ENCODE measurements at regions not wholly inside any gene's neighbourhood (a gene's known extent, or its start where the extent isn't known, plus 50 kb on each side); places are given as distances from the start of the nearest gene placed in this dataset.

DNA sequence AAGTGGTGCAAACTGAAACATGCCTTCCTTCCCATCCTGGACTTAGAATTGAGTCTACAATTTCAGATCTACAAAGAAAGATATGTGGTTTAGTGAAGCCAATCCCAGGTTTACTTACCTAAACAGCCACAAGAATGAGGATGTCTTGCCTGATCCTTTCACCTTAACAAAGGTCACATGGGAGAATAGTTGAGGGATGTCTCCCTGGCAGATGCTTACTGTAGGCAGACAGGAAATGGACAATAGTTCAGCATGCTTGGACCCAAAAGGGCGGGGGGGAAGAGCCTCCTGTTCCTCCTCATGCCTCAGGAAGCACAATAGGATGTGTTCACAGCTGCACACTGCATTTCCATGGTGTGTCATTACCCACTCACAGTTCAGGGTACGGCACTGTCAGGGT, 492.7 kb upstream of the USP24 start:
- no peaks in the 10 kb centered on the region for H3K36me3 ChIP-seq
- H3K4me3 ChIP-seq: no peak overlapping the region
- no peak for DNase-seq (ENCODE audit: low spot score)
- no peaks in the 10 kb centered on the region for H3K27me3 ChIP-seq (replicated peaks; ENCODE audit: insufficient read depth)
- no peaks in the 10 kb centered on the region for H3K4me1 ChIP-seq (replicated peaks)
- intact Hi-C loops (cut with DNase I): no loop called here
- TF ChIP-seq, protein P1, sequence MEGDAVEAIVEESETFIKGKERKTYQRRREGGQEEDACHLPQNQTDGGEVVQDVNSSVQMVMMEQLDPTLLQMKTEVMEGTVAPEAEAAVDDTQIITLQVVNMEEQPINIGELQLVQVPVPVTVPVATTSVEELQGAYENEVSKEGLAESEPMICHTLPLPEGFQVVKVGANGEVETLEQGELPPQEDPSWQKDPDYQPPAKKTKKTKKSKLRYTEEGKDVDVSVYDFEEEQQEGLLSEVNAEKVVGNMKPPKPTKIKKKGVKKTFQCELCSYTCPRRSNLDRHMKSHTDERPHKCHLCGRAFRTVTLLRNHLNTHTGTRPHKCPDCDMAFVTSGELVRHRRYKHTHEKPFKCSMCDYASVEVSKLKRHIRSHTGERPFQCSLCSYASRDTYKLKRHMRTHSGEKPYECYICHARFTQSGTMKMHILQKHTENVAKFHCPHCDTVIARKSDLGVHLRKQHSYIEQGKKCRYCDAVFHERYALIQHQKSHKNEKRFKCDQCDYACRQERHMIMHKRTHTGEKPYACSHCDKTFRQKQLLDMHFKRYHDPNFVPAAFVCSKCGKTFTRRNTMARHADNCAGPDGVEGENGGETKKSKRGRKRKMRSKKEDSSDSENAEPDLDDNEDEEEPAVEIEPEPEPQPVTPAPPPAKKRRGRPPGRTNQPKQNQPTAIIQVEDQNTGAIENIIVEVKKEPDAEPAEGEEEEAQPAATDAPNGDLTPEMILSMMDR (IDR thresholded peaks at IDR 0.05): no peak
- TF ChIP-seq POLR2AphosphoS5 (IDR thresholded peaks at IDR 0.05) (no peak), POLR2A (IDR thresholded peaks at IDR 0.05) (no peak)
- WGBS: 95% methylated on average over 2 of the region's 2 CpGs
- H3K27ac ChIP-seq: no peak overlapping the region
- H3K9me3 ChIP-seq: no peaks in the 10 kb centered on the region

DNA sequence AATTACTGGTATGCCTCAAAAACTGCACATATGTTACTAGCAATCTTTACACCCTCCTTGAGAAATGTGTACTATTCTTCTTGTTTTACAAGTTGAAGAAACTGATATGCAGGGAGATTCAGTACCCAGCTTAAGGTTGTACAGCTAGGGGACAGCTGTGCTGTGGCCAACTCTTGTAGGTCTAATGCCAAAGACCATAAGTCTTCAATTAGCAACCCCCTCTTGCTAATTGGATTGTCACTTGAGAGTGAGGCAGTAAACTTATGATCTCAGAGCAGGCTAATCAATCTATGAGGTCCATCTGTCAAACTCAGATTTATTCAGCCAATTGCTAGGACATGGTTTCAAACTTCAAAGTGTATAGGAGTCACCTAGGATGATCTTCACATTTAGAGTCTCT, 492.0 kb upstream of the USP24 start:
- Histone ChIP-seq H3K36me3 (no peaks in the 10 kb centered on the region), H3K27me3 (replicated peaks; ENCODE audit: insufficient read depth) (no peaks in the 10 kb centered on the region), H3K27ac (no peak overlapping the region), H3K9me3 (no peaks in the 10 kb centered on the region), H3K4me3 (no peak overlapping the region), H3K4me1 (replicated peaks) (no peaks in the 10 kb centered on the region)
- TF ChIP-seq, protein P1 (IDR thresholded peaks at IDR 0.05): no peak
- TF ChIP-seq POLR2AphosphoS5 (IDR thresholded peaks at IDR 0.05): no peak
- TF ChIP-seq POLR2A (IDR thresholded peaks at IDR 0.05): no peak
- DNase-seq (ENCODE audit: low spot score): no peak
- intact Hi-C loops (cut with DNase I): no loop called here

DNA sequence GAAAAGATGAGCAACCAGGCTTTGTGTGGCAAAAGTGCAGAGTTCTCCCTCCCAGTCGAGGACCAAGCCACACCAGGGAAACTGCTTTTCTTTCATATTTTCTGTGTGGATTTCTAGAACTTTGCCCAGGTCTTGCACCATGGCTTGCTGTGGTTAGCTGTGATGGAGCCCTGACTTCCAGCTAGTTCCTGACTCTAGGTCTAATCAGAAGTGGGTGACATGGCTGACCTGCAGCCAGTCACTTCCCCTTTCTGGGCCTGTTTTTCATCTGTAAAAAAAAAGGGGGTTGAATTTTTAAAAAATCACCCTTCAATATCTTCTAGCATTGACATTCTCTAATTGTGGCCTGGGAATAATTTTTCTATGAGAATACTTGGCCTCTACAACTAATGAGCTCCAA, 491.2 kb upstream of the USP24 start:
- H3K36me3 ChIP-seq: no peaks in the 10 kb centered on the region
- 82% methylated on average over 1 of the region's 1 CpG for WGBS
- H3K27ac ChIP-seq: no peak overlapping the region
- intact Hi-C loops (cut with DNase I): no loop called here
- H3K4me3 ChIP-seq: no peak overlapping the region
- no peaks in the 10 kb centered on the region for H3K9me3 ChIP-seq
- no peaks in the 10 kb centered on the region for H3K27me3 ChIP-seq (replicated peaks; ENCODE audit: insufficient read depth)
- no peak for DNase-seq (ENCODE audit: low spot score)
- no peaks in the 10 kb centered on the region for H3K4me1 ChIP-seq (replicated peaks)
- TF ChIP-seq POLR2AphosphoS5 (IDR thresholded peaks at IDR 0.05) (no peak), POLR2A (IDR thresholded peaks at IDR 0.05) (no peak)
- TF ChIP-seq, protein P1 (IDR thresholded peaks at IDR 0.05): no peak

DNA sequence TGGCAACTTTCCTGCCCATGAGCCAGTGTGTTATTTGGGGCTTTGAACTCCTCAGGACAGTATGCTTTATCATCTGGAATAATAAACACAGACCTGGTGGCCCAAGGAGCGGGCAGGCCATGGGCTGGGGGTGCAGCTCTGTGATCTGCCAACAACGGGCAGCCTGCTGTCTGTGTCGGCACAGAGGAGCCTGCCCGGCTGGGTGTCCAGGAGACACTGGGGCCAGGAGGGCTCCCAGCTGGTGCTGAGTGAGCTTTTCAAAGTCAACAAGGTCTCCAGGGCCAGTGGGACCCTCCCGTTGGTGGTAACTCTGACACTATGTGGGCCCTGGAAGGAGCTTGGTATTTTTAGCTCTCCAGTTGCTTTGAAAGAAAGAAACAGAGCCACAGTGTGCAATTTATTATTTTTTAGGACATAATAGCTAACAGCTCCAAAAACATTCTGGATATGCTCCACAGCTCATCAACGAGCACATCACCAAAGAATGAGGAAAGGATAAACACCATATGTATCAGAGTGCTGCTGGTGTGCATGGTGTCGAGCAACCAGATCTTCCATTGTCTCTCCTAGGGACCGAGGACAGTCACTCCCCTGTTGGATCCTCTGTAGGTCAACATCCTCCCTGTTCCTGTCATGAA, 488.7 kb upstream of the USP24 start:
- H3K4me1 ChIP-seq (replicated peaks): peaks cover 4% of the 10 kb centered on the region
- intact Hi-C loops (cut with DNase I): loop anchor here (5.0 kb wide), 1 partner anchor 127 kb away; no protein-coding TSS in a partner anchor
- DNase-seq (ENCODE audit: low spot score): no peak
- H3K27me3 ChIP-seq (replicated peaks; ENCODE audit: insufficient read depth): no peaks in the 10 kb centered on the region
- H3K36me3 ChIP-seq: no peaks in the 10 kb centered on the region
- no peaks in the 10 kb centered on the region for H3K9me3 ChIP-seq
- H3K4me3 ChIP-seq: no peak overlapping the region
- WGBS: 81% methylated on average over 8 of the region's 8 CpGs
- TF ChIP-seq, protein P1 (IDR thresholded peaks at IDR 0.05): no peak
- TF ChIP-seq POLR2AphosphoS5 (IDR thresholded peaks at IDR 0.05): no peak
- no peak for TF ChIP-seq POLR2A (IDR thresholded peaks at IDR 0.05)
- no peak overlapping the region for H3K27ac ChIP-seq

DNA sequence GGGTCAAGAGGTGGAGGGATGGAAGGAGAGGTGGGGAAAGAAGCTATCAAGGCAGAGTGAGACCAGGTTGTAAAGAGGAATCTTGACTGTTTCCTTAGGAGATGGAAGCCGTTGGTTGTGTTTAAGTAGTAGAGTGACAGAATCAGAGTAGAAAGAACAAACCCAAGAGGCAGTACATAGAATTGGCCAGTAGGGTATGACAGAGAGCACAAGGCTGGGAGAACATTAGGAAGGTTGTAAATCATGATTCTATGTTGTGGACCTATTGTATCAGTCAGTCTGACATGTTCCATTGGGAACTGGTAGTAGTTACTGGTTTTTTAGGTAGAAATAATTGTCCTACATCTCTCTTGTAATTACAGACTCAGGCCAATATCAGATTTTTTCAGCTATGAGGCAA, 486.9 kb upstream of the USP24 start:
- TF ChIP-seq POLR2AphosphoS5 (IDR thresholded peaks at IDR 0.05): no peak
- TF ChIP-seq, protein P1 (IDR thresholded peaks at IDR 0.05): peak in 3 of 4 experiments; percentile 31 to 43 (median 41)
- 80% methylated on average over 1 of the region's 1 CpG for WGBS
- peaks cover 4% of the 10 kb centered on the region for H3K4me1 ChIP-seq (replicated peaks)
- no peak overlapping the region for H3K27ac ChIP-seq
- H3K4me3 ChIP-seq: no peak overlapping the region
- H3K9me3 ChIP-seq: no peaks in the 10 kb centered on the region
- H3K27me3 ChIP-seq (replicated peaks; ENCODE audit: insufficient read depth): no peaks in the 10 kb centered on the region
- DNase-seq (ENCODE audit: low spot score): no peak
- intact Hi-C loops (cut with DNase I): loop anchor here (5.0 kb wide), 1 partner anchor 125 kb away; no protein-coding TSS in a partner anchor
- no peaks in the 10 kb centered on the region for H3K36me3 ChIP-seq

Data from prostate gland (tissue), 2 donors.